Jurkat, Clone E6-1 (cell line): ENCODE measurements at regions not wholly inside any gene's neighbourhood (a gene's known extent, or its start where the extent isn't known, plus 50 kb on each side); places are given as distances from the start of the nearest gene placed in this dataset.
"Not testable (repeated sequence)": the region's sequence is repeated elsewhere in the genome, so short reads cannot be mapped to it uniquely, and the experiment has no call there.

Experiments used
- DNase-seq: peaks from one replicate; pipeline ENCODE4 v3.0.0-alpha.2; 2011; ENCODE audit warnings: low read depth, low spot score
- H3K4me3 ChIP-seq: 2 replicates; pipeline ENCODE4 v1.5.1; 2011; ENCODE audit warnings: mild to moderate bottlenecking, low read length, control low read depth, moderate library complexity

DNA sequence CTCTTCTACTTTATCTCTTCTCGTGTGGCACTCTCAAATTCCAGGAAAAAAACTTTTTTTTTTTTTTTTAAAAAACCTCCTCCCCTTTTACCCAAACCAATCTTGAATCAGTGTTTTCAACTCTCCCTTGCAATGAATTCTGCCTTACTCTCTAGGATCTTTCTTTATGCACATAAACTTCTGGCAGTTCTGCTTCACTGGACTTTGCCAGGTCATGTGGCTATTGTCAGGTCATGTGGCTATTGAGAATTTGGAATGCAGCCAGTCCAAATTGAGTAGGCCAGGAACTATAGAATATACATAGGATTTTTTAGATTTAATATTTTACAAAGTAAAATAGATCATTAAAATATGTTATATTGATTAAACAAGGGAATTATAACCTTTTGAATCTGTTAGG, 218.2 kb downstream of the TMTC3 start:
- H3K4me3 ChIP-seq, result no peak overlapping the region
- no peak for DNase-seq

DNA sequence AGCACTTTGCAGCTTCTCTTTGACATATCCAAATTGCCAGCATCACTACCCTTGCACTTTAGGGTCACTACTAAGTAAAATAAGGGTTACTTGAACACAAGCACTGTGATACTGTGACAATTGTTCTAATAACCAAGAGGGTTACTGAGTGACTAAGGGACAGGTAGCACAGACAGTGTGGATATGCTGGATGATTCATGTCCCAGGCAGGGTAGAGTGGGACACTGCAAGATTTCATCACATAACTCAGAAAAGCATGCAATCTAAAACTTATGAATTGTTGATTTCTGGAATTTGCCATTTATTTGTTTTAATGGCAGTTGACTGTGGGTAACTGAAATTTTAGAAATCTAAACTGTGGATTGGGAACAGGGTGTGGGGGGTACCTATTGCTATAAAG, 218.8 kb downstream of the KITLG start:
- DNase-seq, result no peak
- no peak overlapping the region for H3K4me3 ChIP-seq

DNA sequence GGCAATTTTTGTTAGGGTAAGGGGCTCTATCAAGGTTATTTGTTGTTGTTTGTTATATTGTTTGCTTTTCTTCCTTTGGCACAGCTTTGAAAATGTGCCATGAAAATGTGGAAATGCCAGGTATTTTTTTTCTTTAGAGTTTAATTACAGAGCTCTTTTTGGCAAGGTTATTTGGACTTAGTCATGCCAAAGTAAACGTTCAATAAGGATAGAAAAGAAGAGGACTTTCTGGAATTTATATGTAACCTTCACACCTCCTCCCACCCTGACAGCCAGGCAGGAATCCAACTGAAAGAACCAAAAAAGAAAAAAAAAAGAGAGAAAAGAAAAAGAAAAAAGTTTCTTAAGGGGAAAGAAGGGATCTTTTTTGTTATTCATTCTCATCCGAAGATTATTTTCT, 217.8 kb downstream of the KITLG start:
- H3K4me3 ChIP-seq, result no peak overlapping the region
- DNase-seq, result no peak

DNA sequence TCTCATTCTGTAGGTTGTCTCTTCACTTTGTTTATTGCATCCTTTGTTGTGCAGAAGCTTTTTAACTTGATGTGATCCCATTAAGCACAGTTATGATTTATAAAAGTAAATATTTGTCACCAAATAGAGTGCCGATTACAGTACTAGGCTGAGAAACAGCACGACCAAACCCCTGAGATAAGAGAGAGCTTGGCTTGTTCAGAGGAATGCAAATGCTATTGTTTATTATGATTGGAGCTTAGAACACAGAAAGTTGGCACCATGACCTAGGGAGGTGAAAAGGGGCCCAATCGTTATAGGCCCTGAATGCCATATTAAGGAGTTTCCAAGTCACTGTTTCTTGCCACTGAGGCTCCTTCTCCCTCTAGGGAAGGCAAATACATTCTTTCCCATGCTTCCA, 214.9 kb downstream of the KITLG start:
- DNase-seq, result no peak
- H3K4me3 ChIP-seq, result no peak overlapping the region

DNA sequence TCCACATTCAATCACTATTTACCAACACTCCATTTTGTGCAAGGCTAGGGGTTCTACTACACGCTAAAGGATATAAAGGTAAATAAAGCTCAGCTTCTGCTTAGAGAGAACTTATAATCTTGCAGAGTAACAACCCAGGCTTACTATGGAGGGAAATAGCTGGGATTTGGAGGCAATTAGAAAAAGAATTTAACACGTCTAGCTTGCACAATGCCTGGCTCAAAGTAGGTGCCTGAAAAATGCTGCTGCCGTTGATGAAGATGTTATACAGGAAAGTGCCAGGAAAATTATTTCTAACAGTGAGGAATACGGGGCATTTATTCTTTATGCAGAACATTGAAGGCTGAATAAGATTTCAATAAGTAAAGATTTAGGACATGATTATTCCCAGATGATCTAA, 214.2 kb downstream of the KITLG start:
- no peak for DNase-seq
- no peak overlapping the region for H3K4me3 ChIP-seq

DNA sequence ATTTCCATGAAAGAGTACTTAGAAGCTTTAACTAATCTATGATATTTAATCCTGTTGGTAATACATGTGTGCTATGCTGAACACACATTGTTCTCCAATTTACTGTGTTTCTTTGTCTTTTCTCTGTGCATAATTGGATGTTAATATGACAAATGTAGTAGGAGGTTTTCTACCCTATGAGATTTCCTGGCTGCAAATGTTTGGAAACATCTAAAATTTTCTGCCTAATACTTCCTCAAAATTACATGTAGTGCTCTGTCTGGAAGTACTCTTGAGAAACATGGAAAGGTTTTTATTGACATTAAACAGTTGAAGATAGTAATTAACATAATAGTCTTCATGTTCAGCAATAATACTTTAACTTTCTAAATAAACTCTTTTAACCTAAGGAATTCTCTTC, 213.0 kb downstream of the KITLG start:
- H3K4me3 ChIP-seq, result no peak overlapping the region
- no peak for DNase-seq

DNA sequence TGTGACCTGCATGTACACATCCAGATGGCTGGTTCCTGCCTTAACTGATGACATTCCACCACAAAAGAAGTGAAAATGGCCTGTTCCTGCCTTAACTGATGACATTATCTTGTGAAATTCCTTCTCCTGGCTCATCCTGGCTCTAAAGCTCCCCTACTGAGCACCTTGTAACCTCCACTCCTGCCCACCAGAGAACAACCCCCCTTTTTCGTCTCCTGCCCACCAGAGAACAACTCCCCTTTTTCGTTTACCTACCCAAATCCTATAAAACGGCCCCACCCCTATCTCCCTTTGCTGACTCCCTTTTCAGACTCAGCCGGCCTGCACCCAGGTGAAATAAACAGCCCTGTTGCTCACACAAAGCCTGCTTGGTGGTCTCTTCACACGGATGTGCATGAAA, 212.2 kb downstream of the KITLG start:
- H3K4me3 ChIP-seq, DNase-seq: not testable (repeated sequence)

DNA sequence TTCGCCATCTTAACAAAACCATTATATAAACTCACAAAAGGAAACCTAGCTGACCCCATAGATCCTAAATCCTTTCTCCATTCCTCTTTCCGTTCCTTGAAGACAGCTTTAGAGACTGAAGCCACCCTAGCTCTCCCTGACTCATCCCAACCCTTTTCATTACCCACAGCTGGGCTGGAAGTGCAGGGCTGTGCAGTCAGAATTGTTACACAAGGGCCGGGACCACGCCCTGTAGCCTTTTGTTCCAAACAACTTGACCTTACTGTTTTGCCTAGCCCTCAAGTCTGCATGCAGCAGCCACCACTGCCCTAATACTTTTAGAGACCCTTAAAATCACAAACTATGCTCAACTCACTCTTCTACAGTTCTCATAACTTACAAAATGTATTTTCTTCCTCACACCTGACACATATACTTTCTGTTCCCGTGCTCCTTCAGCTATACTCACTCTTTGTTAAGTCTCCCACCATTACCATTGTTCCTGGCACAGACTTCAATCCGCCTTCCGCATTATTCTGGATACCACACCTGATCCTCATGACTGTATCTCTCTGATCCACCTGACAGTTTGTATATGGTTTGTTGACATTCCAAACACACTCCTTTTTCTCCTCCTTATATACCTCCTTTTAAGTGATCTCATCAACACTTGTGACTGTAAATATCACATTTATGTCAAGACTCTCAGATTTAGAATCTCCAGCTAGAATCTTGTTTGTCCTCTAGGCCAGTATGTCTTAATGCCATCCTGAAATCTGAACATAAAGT, 208.7 kb downstream of the KITLG start:
- no peak overlapping the region for H3K4me3 ChIP-seq
- DNase-seq, result no peak

DNA sequence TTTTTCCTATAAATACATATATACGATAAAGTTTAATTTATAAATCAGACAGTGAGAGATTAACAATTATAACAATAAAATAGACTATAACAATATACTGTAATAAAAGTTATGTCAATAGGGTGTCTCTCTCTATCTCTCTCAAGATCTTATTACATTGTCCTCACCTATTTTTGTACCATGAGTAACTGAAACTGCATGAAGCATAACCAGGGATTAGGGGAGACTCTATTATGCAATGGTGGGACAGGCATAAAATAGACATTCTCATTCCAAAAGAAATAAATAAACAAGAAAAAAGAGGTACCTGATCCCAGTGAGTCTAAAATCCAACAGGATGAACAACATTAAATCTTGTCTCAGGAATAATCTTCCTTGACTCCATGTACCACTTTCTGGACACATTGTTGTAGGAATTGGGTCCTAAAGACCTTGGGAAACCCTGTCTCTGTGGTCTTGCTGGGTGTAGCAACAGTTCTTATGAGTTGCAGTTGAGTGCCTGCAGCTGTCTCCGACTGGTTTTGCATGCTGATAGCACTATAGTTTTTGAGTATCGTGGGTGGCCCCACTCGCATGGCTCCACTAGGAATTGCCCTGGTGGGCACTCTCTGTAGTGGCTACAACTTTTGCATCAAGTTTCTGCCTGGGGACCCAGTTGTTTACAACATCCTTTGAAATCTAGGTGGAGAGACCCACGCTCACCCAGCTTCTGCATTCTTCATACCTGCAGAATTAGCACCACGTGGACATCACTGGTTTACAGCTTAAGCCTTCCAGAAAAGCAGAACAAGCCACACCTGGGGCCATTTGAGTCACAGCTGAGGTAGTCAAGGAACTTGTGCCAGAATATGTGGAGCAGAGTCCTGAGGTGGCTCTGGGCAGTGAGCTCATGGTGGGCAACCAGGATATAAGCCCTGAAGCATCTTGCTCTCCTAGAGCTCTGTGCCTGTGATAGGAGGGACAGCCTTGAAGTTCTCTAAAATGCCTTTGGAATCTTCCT, 204.7 kb downstream of the KITLG start:
- H3K4me3 ChIP-seq, result no peak overlapping the region
- no peak for DNase-seq

DNA sequence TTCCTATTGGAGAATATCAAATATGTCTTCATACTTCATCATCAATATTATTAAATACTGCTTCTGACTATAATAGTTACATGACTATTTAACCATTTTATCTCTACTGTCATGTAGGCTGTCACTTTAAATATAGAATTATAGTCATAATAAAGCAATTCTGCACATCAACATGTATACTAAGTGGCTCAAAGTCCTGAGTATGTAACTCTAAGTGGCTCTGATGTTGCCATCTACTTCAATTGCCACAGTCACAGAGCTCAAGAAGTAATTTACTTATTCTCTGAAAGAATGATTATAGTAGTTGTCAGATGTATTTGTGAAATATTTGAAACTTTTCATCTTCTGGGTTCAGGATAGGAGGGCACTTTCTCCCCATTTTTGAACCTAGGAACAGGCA, 202.3 kb downstream of the KITLG start:
- no peak for DNase-seq

DNA sequence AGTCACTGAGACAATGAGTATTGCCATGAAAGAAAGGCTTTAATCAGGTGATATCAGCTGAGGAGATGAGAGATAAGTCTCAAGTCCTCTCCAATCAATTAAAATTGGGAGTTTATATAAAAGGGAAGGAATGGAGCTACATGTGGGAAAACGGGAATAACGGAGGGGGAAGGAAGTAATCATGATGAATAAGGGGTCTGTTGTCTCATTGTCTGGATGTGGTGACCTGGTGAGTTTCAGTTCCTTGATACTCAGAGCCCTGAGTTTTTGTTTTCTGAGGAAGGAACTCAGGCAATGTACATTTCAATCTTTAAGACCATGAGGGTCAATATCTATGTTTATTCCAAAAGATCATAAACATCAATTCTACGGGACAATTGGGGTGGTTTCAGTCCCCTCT, 198.8 kb downstream of the KITLG start:
- no peak for DNase-seq

More for the DNA sequence above, 202.3 kb downstream of the KITLG start:
- no peak overlapping the region for H3K4me3 ChIP-seq

DNA sequence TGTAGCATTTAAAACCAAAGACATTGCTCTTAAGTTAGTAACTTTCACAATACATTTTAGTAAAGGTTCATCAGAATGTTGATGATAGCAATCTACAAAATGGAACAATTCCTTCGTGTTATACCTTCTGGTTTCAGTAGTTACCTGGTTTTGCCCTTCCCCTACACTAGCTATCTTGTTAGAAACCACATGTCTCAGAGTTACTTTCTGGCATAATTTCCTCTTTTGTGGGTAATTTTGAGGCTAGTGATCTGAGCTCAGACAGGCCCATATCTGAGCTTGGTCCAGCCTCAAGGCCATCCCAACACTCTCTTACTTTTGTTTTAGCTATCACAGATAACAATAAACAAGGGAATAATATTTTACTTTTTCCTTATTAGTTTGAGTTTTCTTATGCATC, 196.9 kb downstream of the KITLG start:
- DNase-seq, result no peak
- no peak overlapping the region for H3K4me3 ChIP-seq

More for the DNA sequence above, 198.8 kb downstream of the KITLG start:
- H3K4me3 ChIP-seq, result no peak overlapping the region

DNA sequence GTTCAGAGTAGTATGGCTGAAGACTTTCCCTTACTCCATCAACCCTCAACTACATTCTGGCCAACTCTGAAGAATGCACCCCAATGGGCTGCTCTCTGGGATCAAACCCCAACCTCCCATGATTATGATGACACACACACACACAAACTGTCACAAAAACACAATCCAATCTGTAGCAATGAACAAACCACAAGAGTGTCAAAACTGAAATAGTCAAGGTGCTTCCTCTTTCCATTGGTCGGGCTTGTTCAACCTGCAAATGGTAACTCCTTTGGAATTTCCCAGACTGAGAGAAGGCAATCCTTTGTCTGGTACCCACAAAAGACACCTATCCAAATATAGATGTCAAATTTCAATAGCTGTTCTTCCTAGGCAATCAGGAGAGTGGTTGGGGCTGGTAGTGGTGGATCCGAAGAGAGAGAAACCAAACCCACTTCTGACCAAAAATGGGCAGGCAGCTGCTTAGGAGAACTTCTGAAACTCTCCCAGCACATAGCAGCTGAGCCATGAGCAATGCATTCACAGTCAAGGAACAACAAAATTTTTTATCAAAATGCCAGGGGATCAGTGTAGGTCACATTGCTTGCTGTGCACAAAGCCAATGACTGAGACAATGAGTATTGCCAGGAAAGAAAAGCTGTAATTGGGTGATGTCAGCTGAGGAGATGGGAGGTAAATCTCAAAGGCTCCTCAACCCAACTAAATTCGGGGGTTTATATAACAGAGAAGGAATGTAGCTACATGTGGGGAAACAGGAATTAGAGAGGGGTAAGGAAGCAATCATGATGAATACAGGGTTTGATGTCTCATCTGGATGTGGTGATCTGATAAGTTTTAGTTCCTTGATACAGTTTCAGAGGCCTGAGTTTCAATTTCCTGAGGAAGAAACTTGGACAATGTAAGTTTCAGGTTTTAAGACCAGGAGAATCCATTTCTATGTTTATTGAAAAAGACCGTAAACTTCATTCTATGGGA, 191.4 kb downstream of the KITLG start:
- DNase-seq, result no peak
- no peak overlapping the region for H3K4me3 ChIP-seq

DNA sequence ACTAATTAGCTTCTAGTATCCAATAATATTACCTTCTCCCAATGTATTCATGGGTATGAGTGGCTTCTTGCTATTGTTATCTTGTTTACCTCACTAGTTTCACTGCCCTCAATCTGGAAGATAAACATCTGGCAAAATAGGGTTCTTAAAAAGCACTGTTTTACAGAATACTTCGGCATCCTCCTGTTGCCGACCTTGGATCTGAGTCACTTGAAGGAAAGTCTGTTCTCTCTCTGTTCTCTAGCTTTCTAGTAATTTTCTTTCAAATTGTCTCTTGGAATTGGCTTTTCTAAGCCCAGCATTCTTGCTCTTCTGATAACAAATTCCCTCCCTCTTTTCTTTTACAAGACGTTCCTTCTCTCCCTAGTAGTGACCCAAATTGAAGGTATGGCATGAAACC, 189.5 kb downstream of the KITLG start:
- no peak overlapping the region for H3K4me3 ChIP-seq
- DNase-seq, result no peak

DNA sequence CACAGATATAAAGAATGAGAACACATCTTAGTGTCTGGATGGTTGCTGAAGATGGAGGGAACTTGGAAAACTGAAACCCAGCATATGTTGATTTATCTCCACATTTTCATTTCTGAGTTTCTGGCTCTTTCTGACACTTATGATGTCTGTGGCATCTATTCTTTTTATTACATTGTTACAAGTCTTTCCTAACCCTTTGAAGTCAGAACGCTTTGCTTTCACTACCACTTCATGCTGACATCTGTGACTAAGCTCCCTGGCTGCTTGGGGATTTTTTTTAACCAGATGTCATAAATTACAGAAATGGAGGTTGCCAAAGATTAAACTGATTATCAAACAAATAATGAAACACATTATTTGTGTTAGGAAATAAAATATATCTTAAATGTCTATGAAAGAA, 188.7 kb downstream of the KITLG start:
- no peak for DNase-seq
- no peak overlapping the region for H3K4me3 ChIP-seq

DNA sequence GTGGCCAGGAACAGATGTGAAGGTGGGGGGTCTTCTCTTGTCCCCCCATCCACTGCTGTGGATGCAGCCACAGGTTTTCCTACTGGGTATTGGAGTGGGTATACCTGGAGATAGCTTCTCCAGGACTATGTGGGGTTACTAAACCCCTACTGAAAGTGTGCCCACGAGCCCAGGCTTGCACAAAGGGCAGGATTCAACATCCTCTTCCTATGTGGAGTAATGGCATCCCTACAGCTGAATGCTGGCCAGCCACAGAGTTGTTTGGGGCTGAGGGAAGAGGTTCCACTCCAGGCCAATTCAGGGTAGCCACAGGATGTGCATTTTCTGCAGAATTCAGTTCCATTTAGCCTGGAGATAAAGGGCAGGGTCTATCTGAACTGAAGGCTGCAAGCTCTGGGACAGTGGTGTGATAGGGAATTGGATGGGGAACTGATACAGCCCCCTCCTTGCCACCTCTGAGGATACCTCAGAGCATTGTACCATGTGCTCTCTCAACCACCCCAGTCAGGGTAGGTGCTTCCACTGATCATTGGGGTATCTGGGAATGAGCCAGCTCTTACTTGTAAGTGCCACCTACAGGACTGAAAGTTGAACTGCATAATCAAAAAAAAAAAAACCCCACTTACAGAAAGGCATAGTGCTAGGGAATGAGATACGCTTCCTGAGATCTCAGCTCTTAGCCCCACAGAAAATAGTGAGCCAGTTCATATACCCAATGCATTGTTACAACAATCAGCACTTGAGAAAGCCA, 187.1 kb downstream of the KITLG start:
- peak; percentile 41 for DNase-seq
- H3K4me3 ChIP-seq, result no peak overlapping the region

DNA sequence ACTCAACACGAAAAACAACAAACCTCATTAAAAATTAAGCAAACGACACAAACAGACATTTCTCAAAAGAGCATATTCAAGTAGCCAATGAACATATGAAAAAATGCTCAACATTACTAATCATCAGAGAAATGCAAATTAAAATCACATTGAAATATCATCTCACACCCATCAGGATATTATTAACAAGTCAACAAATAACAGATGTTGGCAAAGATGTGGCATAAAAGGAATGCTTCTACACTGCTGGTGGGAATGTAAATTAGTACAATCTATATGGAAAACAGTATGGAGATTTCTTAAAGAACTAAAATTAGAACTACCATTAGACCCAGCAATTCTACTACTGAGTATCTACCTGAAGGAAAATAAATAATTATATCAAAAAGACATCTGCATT, 182.2 kb downstream of the KITLG start:
- no peak for DNase-seq
- no peak overlapping the region for H3K4me3 ChIP-seq

DNA sequence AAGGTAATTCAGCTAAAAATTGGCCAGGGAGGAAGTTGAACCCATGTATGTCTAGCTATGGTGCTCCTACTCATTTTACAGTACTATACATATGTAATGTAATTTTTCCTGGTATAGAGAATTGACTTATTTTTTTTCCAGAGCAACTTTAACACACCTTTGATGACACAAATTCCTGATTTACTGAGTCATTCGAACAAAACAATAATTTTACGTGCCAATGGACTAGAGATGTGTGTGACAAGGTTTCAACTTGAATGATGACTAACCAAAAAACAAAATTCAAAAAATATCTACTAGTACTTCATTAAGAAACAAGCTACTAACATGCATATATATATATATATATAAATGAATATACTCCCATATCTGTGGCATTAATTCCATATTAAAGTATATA, 180.5 kb downstream of the KITLG start:
- DNase-seq, result no peak
- H3K4me3 ChIP-seq, result no peak overlapping the region

DNA sequence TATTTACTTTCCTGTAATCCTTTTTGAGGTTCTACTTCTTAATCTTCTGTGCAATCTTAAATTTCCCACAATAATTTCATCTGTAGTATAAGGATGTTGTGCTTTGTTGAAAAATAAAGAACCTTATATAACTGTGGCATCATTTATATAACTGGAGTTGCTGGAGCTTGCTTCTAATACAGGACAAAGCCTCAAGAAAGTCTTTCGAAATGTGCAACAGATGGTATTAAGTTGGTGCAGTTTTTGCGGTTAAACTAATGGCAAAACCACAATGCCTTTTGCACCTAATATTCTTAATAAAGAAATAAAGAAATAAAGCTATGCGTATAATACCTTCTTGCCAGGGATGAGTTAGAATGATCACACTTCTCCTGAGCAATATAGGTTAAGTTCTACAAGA, 180.0 kb downstream of the KITLG start:
- DNase-seq, result no peak
- H3K4me3 ChIP-seq, result no peak overlapping the region
